Loucy (cell line): ENCODE measurements at regions not wholly inside any gene's neighbourhood (a gene's known extent, or its start where the extent isn't known, plus 50 kb on each side); places are given as distances from the start of the nearest gene placed in this dataset.
A peak's percentile ranks its signal among the peaks of the same experiment; 100 is the strongest.

Experiments
- H2AFZ ChIP-seq: fragments of 200-600 bp; sonication (generic); 2 replicates; pipeline ENCODE4 v1.6.0; 2016; ENCODE audit warnings: antibody characterized with exemption, mild to moderate bottlenecking, low read length, moderate library complexity
- H3F3A ChIP-seq: fragments of 200-600 bp; 2 replicates; pipeline ENCODE4 v1.6.0; 2016; ENCODE audit warnings: antibody characterized with exemption, low read depth, mild to moderate bottlenecking
- H3K27me3 ChIP-seq: fragments of 200-600 bp; sonication (generic); 2 replicates; pipeline ENCODE4 v1.6.1; 2014; ENCODE audit warnings: low read length, mild to moderate bottlenecking; ENCODE audit not compliant: insufficient read depth, poor library complexity, severe bottlenecking
- H3K36me3 ChIP-seq: fragments of 200-600 bp; sonication (generic); 2 replicates; pipeline ENCODE4 v1.6.1; 2016; ENCODE audit warnings: low read length; ENCODE audit not compliant: insufficient read depth
- H3K4me1 ChIP-seq: fragments of 200-600 bp; sonication (generic); 2 replicates; pipeline ENCODE4 v1.5.1; 2014; ENCODE audit warnings: low read length, mild to moderate bottlenecking; ENCODE audit not compliant: insufficient read depth, poor library complexity, severe bottlenecking
- H3K4me2 ChIP-seq: fragments of 200-600 bp; sonication (generic); 2 replicates; pipeline ENCODE4 v1.6.0; 2014; ENCODE audit warnings: antibody characterized with exemption, low read length, low read depth, mild to moderate bottlenecking; ENCODE audit not compliant: poor library complexity, severe bottlenecking
- H3K4me3 ChIP-seq: fragments of 200-600 bp; sonication (generic); 2 replicates; pipeline ENCODE4 v1.5.1; 2014; ENCODE audit warnings: low read length, mild to moderate bottlenecking, mixed read lengths; ENCODE audit not compliant: poor library complexity, severe bottlenecking
- H3K79me2 ChIP-seq: fragments of 200-600 bp; sonication (generic); 2 replicates; pipeline ENCODE4 v1.6.1; 2014; ENCODE audit warnings: low read length; ENCODE audit not compliant: insufficient read depth
- H3K9ac ChIP-seq: fragments of 200-600 bp; sonication (generic); 2 replicates; pipeline ENCODE4 v1.6.0; 2014; ENCODE audit warnings: mild to moderate bottlenecking, low read depth, low read length, moderate library complexity; ENCODE audit not compliant: poor library complexity, severe bottlenecking
- H3K9me2 ChIP-seq: fragments of 200-600 bp; sonication (generic); replicated peaks from 2 replicates; pipeline ENCODE4 v1.6.1; 2016; ENCODE audit warnings: low read depth, low read length, mixed read lengths
- H3K9me3 ChIP-seq: fragments of 200-600 bp; sonication (generic); 2 replicates; pipeline ENCODE4 v1.6.1; 2014; ENCODE audit warnings: mild to moderate bottlenecking, antibody characterized with exemption, low read length, low read depth; ENCODE audit not compliant: insufficient read depth
- H4K20me1 ChIP-seq: fragments of 200-600 bp; sonication (generic); 2 replicates; pipeline ENCODE4 v1.6.0; 2014; ENCODE audit warnings: antibody characterized with exemption, low read length, mild to moderate bottlenecking; ENCODE audit not compliant: insufficient read depth, poor library complexity, severe bottlenecking
- CTCF ChIP-seq: fragments of 200-600 bp; sonication (generic); conservative IDR thresholded peaks from 2 replicates; pipeline ENCODE4 v1.5.1; 2014; ENCODE audit warnings: mild to moderate bottlenecking, antibody characterized with exemption, low read length
- EZH2phosphoT487 ChIP-seq: fragments of 200-600 bp; IDR thresholded peaks from 2 replicates; pipeline ENCODE4 v1.6.1; 2018; ENCODE audit warnings: antibody characterized with exemption, mild to moderate bottlenecking, moderate library complexity, borderline replicate concordance

- Histone ChIP-seq H3K4me1 (peaks cover 12% of the 10 kb centered on the region), H3K9me3 (no peaks in the 10 kb centered on the region), H3K9ac (no peak overlapping the region)
Measured at GRCh38 chr4:81564025-81564424, 92.3 kb upstream of the RASGEF1B start.

GRCh38 chr4:81562093-81562492, 90.4 kb upstream of the RASGEF1B start:
- Histone ChIP-seq H3K9ac (no peak overlapping the region), H3K4me1 (peaks cover 12% of the 10 kb centered on the region), H3K9me2 (no peaks in the 10 kb centered on the region), H4K20me1 (no peaks in the 10 kb centered on the region), H2AFZ (peak overlapping the region; percentile 71; the same call in 1 of the 2 replicates), H3K79me2 (no peaks in the 10 kb centered on the region), H3F3A (no peaks in the 10 kb centered on the region), H3K9me3 (no peaks in the 10 kb centered on the region), H3K4me2 (peak overlapping the region; percentile 46), H3K36me3 (no peaks in the 10 kb centered on the region), H3K27me3 (no peaks in the 10 kb centered on the region), H3K4me3 (peak overlapping the region; percentile 3)
- TF ChIP-seq EZH2phosphoT487 = no peak
- no peak for TF ChIP-seq CTCF

More at GRCh38 chr4:81564025-81564424, 92.3 kb upstream of the RASGEF1B start:
- Histone ChIP-seq H3K27me3 (no peaks in the 10 kb centered on the region), H3K4me2 (no peak overlapping the region), H3K36me3 (no peaks in the 10 kb centered on the region), H2AFZ (no peak overlapping the region), H3F3A (no peaks in the 10 kb centered on the region), H3K79me2 (no peaks in the 10 kb centered on the region), H4K20me1 (no peaks in the 10 kb centered on the region), H3K9me2 (no peaks in the 10 kb centered on the region), H3K4me3 (no peak overlapping the region)
- TF ChIP-seq CTCF (no peak), EZH2phosphoT487 (no peak)

GRCh38 chr4:81557306-81557705, 85.6 kb upstream of the RASGEF1B start:
- Histone ChIP-seq H3K4me2 (no peak overlapping the region), H3K27me3 (no peaks in the 10 kb centered on the region), H3K4me3 (no peak overlapping the region), H3K9ac (no peak overlapping the region), H4K20me1 (no peaks in the 10 kb centered on the region), H3K9me2 (no peaks in the 10 kb centered on the region), H3K36me3 (no peaks in the 10 kb centered on the region), H2AFZ (no peak overlapping the region), H3K9me3 (no peaks in the 10 kb centered on the region), H3K4me1 (peaks cover 14% of the 10 kb centered on the region), H3K79me2 (no peaks in the 10 kb centered on the region), H3F3A (no peaks in the 10 kb centered on the region)
- no peak for TF ChIP-seq CTCF
- TF ChIP-seq EZH2phosphoT487 = no peak
